Stimulated activated effector memory CD8-positive, alpha-beta T cell treated with anti-CD3 and anti-CD28 coated beads, Interleukin-12 subunit alpha, Interleukin-12 subunit beta, amount 100 ng/mL, for 72 hours (primary cell): ENCODE measurements at regions not wholly inside any gene's neighbourhood (a gene's known extent, or its start where the extent isn't known, plus 50 kb on each side); places are given as distances from the start of the nearest gene placed in this dataset.

Experiments used
- ATAC-seq: fragments of 150-1000 bp; cut with Tn5 transposase; 2 replicates; pipeline ENCODE4 v1.10.0; 2021
- DNase-seq, 2 donors: peaks; one replicate each; pipeline ENCODE4 v3.0.0; 2021 to 2022; ENCODE audit warnings: low spot score in 2 of 2
- H3K27ac Mint-ChIP-seq: one replicate; pipeline ENCODE4 v1.8.0; 2022; ENCODE audit warnings: mild to moderate bottlenecking, mixed read lengths
- H3K36me3 Mint-ChIP-seq: one replicate; pipeline ENCODE4 v1.8.0; 2022; ENCODE audit warnings: mild to moderate bottlenecking, mixed read lengths
- H3K4me1 Mint-ChIP-seq: one replicate; pipeline ENCODE4 v1.8.0; 2022; ENCODE audit warnings: mixed read lengths
- H3K4me3 Mint-ChIP-seq: one replicate; pipeline ENCODE4 v1.8.0; 2022; ENCODE audit warnings: mild to moderate bottlenecking, mixed read lengths
- H3K9me3 Mint-ChIP-seq: one replicate; pipeline ENCODE4 v1.8.0; 2022; ENCODE audit warnings: mixed read lengths

DNA sequence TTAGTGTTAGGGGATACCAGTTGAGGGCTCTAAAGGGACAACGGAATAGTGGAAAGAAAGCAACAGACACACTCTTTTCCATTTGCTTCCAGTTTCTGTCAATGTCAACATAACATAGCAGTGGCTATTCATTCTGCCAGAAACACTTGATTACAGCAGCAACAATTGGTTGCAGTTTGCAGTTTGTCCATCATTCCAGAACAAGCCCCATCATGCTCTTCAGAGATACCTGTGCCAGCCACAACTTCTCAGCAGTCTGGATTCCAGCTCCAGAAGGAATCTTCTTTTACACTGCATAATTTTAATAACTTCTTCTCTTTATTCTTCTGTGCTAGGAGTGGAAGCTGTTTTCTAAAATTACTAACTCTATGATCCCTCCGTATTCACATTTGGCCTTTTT, 1521.4 kb downstream of the PLA2G4A start:
- H3K4me1 Mint-ChIP-seq, result no peaks in the 10 kb centered on the region
- DNase-seq (no peak), ATAC-seq (no peak)
- H3K4me3 Mint-ChIP-seq, result no peak overlapping the region
- H3K9me3 Mint-ChIP-seq, result peaks cover 4% of the 10 kb centered on the region
- H3K27ac Mint-ChIP-seq, result no peak overlapping the region
- H3K36me3 Mint-ChIP-seq, result no peaks in the 10 kb centered on the region

GRCh38 chr1:188355082-188355481, 1526.3 kb downstream of the PLA2G4A start:
- no peak for DNase-seq
- Mint-ChIP-seq H3K4me1 (no peaks in the 10 kb centered on the region), H3K9me3 (peaks cover 5% of the 10 kb centered on the region), H3K4me3 (no peak overlapping the region), H3K36me3 (no peaks in the 10 kb centered on the region), H3K27ac (no peak overlapping the region)
- ATAC-seq, result no peak

DNA sequence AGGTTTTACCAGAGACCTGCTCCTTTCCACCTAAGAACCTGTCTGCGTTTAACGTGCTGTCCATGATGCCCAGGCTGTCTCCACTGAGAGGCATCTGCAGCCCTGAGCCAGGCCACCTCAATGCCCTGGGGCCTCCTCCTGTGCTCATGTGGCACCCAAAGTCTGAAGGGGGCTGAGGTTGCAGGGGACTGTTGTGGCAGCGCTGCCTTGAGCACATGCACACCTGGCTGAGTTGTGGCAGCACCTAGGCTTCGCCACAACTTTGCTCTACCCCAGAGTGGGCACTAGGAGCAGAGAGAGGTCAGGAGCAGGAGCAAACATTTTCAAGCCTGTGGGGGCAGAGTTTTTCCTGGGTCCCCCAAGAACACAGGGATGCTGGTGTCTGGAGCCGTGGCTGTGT, 1527.1 kb downstream of the PLA2G4A start:
- Mint-ChIP-seq H3K27ac (no peak overlapping the region), H3K4me3 (no peak overlapping the region), H3K4me1 (no peaks in the 10 kb centered on the region), H3K36me3 (no peaks in the 10 kb centered on the region), H3K9me3 (peaks cover 5% of the 10 kb centered on the region)
- ATAC-seq (peak; percentile 24), DNase-seq (no peak)

DNA sequence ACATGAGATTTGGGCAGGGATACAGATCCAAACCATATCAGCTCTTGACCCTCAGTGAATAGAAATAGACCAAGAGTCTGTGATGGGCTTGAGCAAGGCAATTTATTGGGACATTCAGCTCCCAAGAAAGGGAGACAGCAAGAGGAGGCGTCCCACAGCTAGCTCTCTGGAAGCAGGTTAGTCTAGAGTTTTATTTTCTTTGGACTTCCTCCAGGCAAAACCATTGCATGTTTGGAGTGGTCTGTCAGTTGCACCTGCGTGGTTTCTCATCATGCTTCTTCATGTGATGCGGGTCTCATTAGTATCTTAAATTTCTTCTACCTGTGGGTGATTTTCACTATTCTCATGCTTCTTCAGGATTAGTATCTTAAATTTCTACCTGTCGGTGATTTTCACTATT, 1530.6 kb downstream of the PLA2G4A start:
- H3K27ac Mint-ChIP-seq, result no peak overlapping the region
- no peak overlapping the region for H3K4me3 Mint-ChIP-seq
- H3K36me3 Mint-ChIP-seq, result no peaks in the 10 kb centered on the region
- H3K4me1 Mint-ChIP-seq, result no peaks in the 10 kb centered on the region
- peaks cover 12% of the 10 kb centered on the region for H3K9me3 Mint-ChIP-seq
- DNase-seq, result no peak
- ATAC-seq, result no peak

DNA sequence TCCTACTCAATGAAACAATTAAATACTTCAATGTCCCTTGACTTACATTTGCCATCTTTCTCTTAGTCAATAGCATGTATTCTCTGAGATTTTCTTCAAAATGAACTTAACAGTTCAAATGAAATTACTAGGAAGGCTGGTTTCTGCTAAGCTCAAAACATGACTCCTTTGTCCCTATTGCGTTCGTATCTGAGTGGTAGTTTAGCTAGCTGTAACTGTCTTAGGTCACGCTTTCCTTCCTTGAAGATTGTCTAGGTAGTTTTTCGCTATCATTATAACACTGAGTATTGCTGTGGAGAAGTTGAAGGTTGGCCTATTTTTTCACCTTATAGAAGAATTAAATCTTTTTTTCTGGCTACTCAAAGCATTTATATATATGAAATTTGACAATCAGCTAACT, 1535.2 kb downstream of the PLA2G4A start:
- no peaks in the 10 kb centered on the region for H3K36me3 Mint-ChIP-seq
- ATAC-seq (no peak), DNase-seq (no peak)
- H3K4me1 Mint-ChIP-seq, result no peaks in the 10 kb centered on the region
- H3K4me3 Mint-ChIP-seq, result no peak overlapping the region
- H3K27ac Mint-ChIP-seq, result no peak overlapping the region
- H3K9me3 Mint-ChIP-seq, result peaks cover 18% of the 10 kb centered on the region

- H3K27ac Mint-ChIP-seq, result no peak overlapping the region
- no peak for DNase-seq
Measured at GRCh38 chr1:188364927-188365449, 1536.2 kb downstream of the PLA2G4A start.

DNA sequence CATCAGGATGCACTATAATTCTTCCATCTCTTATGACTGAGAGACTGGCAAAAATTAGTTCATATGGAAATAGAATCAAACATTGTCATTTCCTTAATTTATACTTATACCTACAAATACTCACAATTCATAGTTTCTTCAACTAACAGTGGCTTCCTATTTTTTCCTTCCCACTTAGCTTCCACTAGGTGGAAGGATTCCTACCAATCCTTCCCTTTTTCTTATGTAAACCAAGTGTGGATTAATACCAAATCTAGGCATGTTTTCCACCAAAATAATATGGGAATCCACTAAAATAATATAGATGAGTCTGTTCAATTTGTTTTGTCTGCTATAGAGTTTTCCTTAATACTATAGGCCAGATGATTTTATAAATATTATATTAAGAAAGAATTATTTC, 1537.1 kb downstream of the PLA2G4A start:
- Mint-ChIP-seq H3K36me3 (no peaks in the 10 kb centered on the region), H3K9me3 (peaks cover 18% of the 10 kb centered on the region), H3K4me3 (no peak overlapping the region), H3K4me1 (no peaks in the 10 kb centered on the region), H3K27ac (no peak overlapping the region)
- DNase-seq, result no peak
- no peak for ATAC-seq

More at GRCh38 chr1:188364927-188365449, 1536.2 kb downstream of the PLA2G4A start:
- Mint-ChIP-seq H3K36me3 (no peaks in the 10 kb centered on the region), H3K4me3 (no peak overlapping the region), H3K4me1 (no peaks in the 10 kb centered on the region), H3K9me3 (peaks cover 18% of the 10 kb centered on the region)
- no peak for ATAC-seq

DNA sequence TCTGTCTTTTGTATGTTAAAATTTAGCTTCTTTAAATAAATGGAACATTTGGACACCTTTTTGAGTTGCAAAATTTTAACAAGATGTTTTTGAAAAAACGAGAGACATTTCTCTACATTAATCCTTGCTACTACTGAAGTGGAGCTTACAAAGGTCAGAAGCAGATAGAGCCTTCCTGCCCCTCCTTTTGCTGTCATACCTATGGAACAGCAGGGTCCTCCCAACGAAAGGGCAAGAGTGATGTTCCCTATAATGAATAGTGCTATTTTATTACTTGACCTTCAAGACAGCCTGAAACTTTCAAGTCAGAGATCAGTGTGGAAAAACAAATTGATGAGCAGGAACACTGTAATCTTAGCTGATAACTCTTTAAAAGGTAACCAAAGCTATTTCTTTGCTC, 1538.9 kb downstream of the PLA2G4A start:
- Mint-ChIP-seq H3K4me1 (no peaks in the 10 kb centered on the region), H3K36me3 (no peaks in the 10 kb centered on the region), H3K27ac (no peak overlapping the region), H3K9me3 (peaks cover 13% of the 10 kb centered on the region), H3K4me3 (no peak overlapping the region)
- ATAC-seq (no peak), DNase-seq (no peak)

DNA sequence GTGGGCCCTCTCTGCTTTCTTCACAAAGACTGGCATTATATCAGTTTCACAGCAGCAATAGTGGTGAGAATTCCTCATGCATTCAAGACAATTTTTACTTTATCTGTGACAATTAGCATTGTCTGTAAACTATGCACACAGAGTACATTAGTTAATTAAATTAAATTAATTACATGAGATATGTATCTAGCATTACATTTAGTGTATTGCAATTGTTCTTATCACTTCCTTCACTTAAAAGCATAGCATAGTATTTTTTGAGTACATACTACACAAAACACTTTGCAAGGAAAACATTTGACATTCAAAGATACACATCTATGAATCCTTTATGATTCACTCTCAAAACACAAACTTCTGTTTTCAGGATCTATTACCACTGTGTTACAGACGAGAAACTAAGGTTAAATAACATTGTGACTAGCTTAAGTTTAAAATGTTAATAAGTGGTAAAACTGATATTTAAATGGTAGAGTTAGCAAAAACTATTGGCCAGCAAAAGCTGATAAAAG, 1542.6 kb downstream of the PLA2G4A start:
- H3K4me3 Mint-ChIP-seq, result no peak overlapping the region
- no peak overlapping the region for H3K27ac Mint-ChIP-seq
- peaks cover 5% of the 10 kb centered on the region for H3K9me3 Mint-ChIP-seq
- no peaks in the 10 kb centered on the region for H3K4me1 Mint-ChIP-seq
- H3K36me3 Mint-ChIP-seq, result no peaks in the 10 kb centered on the region
- ATAC-seq, result no peak
- DNase-seq, result no peak

GRCh38 chr1:188372821-188373220, 1544.1 kb downstream of the PLA2G4A start:
- no peak for ATAC-seq
- Mint-ChIP-seq H3K9me3 (peaks cover 8% of the 10 kb centered on the region), H3K27ac (no peak overlapping the region), H3K4me3 (no peak overlapping the region), H3K4me1 (no peaks in the 10 kb centered on the region), H3K36me3 (no peaks in the 10 kb centered on the region)
- DNase-seq, result no peak

GRCh38 chr1:188382851-188383250, 1554.1 kb downstream of the PLA2G4A start:
- Mint-ChIP-seq H3K36me3 (no peaks in the 10 kb centered on the region), H3K27ac (no peak overlapping the region), H3K9me3 (peaks cover 8% of the 10 kb centered on the region), H3K4me3 (no peak overlapping the region), H3K4me1 (no peaks in the 10 kb centered on the region)
- DNase-seq (no peak), ATAC-seq (no peak)

- H3K4me1 Mint-ChIP-seq, result no peaks in the 10 kb centered on the region
- H3K27ac Mint-ChIP-seq, result no peak overlapping the region
- DNase-seq (no peak), ATAC-seq (no peak)
- H3K4me3 Mint-ChIP-seq, result no peak overlapping the region
- peaks cover 4% of the 10 kb centered on the region for H3K9me3 Mint-ChIP-seq
- no peaks in the 10 kb centered on the region for H3K36me3 Mint-ChIP-seq
Measured at GRCh38 chr1:188386161-188386560, 1557.4 kb downstream of the PLA2G4A start.

GRCh38 chr1:188386666-188387065, 1557.9 kb downstream of the PLA2G4A start:
- Mint-ChIP-seq H3K27ac (no peak overlapping the region), H3K36me3 (no peaks in the 10 kb centered on the region), H3K4me1 (no peaks in the 10 kb centered on the region), H3K4me3 (no peak overlapping the region), H3K9me3 (peaks cover 5% of the 10 kb centered on the region)
- no peak for ATAC-seq
- DNase-seq, result no peak

- H3K4me1 Mint-ChIP-seq, result no peaks in the 10 kb centered on the region
- no peak for ATAC-seq
- peaks cover 16% of the 10 kb centered on the region for H3K9me3 Mint-ChIP-seq
- DNase-seq, result no peak
- no peak overlapping the region for H3K4me3 Mint-ChIP-seq
- no peak overlapping the region for H3K27ac Mint-ChIP-seq
- H3K36me3 Mint-ChIP-seq, result no peaks in the 10 kb centered on the region
Measured at GRCh38 chr1:188394677-188395076, 1565.9 kb downstream of the PLA2G4A start.

DNA sequence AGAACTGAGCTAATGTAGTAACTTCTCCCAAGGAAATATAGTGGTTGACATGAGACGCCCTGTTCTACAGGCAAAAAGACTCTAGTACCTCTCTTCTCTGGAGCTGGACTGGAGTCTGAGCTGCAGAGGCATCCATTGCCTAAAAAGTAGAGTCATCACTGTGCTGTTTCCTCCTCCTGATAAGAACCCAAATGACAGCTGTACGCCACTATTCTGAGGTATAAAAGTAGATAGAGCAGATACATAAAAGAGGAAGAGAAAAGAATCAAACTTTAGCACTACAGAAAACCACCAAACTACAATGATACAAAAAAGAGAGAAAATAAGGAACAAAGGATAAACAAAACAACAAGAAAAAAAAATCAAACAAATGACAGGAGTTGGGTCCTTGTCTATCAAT, 1568.8 kb downstream of the PLA2G4A start:
- H3K4me3 Mint-ChIP-seq, result no peak overlapping the region
- no peaks in the 10 kb centered on the region for H3K36me3 Mint-ChIP-seq
- DNase-seq (no peak), ATAC-seq (no peak)
- no peak overlapping the region for H3K27ac Mint-ChIP-seq
- no peaks in the 10 kb centered on the region for H3K4me1 Mint-ChIP-seq
- peaks cover 16% of the 10 kb centered on the region for H3K9me3 Mint-ChIP-seq

DNA sequence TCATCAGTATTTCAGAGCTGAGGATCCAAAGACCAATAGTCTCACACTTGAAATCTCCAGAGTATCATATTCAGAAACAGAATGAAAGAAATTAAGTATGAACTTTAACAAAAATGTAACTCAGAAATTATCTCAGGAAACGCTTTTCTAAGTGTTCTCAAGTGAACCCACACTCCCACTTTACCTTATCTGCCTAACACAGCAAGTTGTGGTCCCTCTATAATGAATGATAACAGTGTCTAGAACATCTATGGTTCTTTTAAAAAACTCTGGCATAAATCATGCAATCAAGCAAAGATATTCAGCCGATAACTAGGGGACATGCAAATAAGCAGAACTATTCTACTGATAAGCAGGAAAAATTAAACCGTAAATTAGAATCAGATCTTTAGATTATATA, 1574.2 kb downstream of the PLA2G4A start:
- ATAC-seq (no peak), DNase-seq (no peak)
- Mint-ChIP-seq H3K27ac (no peak overlapping the region), H3K4me1 (no peaks in the 10 kb centered on the region), H3K9me3 (peaks cover 12% of the 10 kb centered on the region), H3K4me3 (no peak overlapping the region), H3K36me3 (no peaks in the 10 kb centered on the region)

DNA sequence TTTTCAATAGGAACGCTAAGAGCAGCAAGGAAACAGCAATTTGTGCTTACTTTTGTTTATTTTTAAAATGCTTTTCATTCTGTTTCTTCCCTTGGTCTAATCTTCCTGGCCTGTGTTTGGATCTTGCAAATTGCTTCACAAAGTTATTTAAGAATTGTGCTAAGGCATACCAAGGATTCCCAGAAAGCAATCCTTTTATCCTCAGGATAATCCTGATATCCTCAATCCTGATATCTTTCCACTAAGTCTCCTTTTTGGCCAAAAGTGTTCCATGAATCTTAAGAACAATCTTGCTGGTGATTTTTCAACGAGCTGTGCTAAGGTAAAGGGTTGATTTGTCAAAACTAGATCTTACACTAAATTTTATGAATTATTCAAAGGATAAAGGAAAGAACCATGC, 1577.9 kb downstream of the PLA2G4A start:
- Mint-ChIP-seq H3K36me3 (no peaks in the 10 kb centered on the region), H3K9me3 (peaks cover 5% of the 10 kb centered on the region), H3K4me3 (no peak overlapping the region), H3K4me1 (no peaks in the 10 kb centered on the region), H3K27ac (no peak overlapping the region)
- DNase-seq (no peak), ATAC-seq (no peak)
